Chondrocyte (in vitro differentiated cells): ENCODE measurements at regions not wholly inside any gene's neighbourhood (a gene's known extent, or its start where the extent isn't known, plus 50 kb on each side); places are given as distances from the start of the nearest gene placed in this dataset.

ENCODE experiments used
- DNase-seq: peaks from one replicate; pipeline ENCODE4 v3.0.0; 2021; ENCODE audit warnings: mixed read lengths, low spot score
- H3K27ac Mint-ChIP-seq: one replicate; pipeline ENCODE4 v1.8.0; 2021; ENCODE audit warnings: mild to moderate bottlenecking, moderate library complexity, mixed read lengths; ENCODE audit not compliant: unreplicated experiment
- H3K27me3 Mint-ChIP-seq: 2 replicates; pipeline ENCODE4 v1.8.0; 2021; ENCODE audit warnings: low read depth, mixed read lengths
- H3K36me3 Mint-ChIP-seq: 2 replicates; pipeline ENCODE4 v1.8.0; 2021; ENCODE audit warnings: low read depth, mixed read lengths
- H3K4me1 Mint-ChIP-seq: 2 replicates; pipeline ENCODE4 v1.8.0; 2021; ENCODE audit warnings: low read depth, mild to moderate bottlenecking, mixed read lengths
- H3K4me3 Mint-ChIP-seq: one replicate; pipeline ENCODE4 v1.8.0; 2021; ENCODE audit warnings: mild to moderate bottlenecking, moderate library complexity, mixed read lengths; ENCODE audit not compliant: unreplicated experiment
- H3K9me3 Mint-ChIP-seq: 2 replicates; pipeline ENCODE4 v1.8.0; 2021; ENCODE audit warnings: low read depth, mixed read lengths
- CTCF ChIP-seq: fragments of 200-600 bp; sonication (generic); IDR thresholded peaks from 2 replicates; pipeline ENCODE4 v1.5.0; 2021; ENCODE audit warnings: antibody characterized with exemption, mild to moderate bottlenecking, moderate library complexity

- Mint-ChIP-seq H3K36me3 (no peaks in the 10 kb centered on the region), H3K4me1 (no peaks in the 10 kb centered on the region), H3K9me3 (no peaks in the 10 kb centered on the region), H3K4me3 (no peak overlapping the region), H3K27ac (no peak overlapping the region), H3K27me3 (peaks cover 2% of the 10 kb centered on the region)
- DNase-seq, result no peak
- TF ChIP-seq CTCF, result no peak
These were observed 117.8 kb upstream of the BRINP3 start for GRCh38 chr1:190595438-190595837.

GRCh38 chr1:190597294-190597693 lies 119.6 kb upstream of the BRINP3 start:
- Mint-ChIP-seq H3K4me1 (no peaks in the 10 kb centered on the region), H3K27me3 (peaks cover 2% of the 10 kb centered on the region), H3K9me3 (no peaks in the 10 kb centered on the region), H3K4me3 (no peak overlapping the region), H3K36me3 (no peaks in the 10 kb centered on the region), H3K27ac (no peak overlapping the region)
- DNase-seq, result no peak
- TF ChIP-seq CTCF, result no peak

- TF ChIP-seq CTCF, result no peak
- Mint-ChIP-seq H3K9me3 (no peaks in the 10 kb centered on the region), H3K27me3 (peaks cover 2% of the 10 kb centered on the region), H3K4me1 (no peaks in the 10 kb centered on the region), H3K36me3 (no peaks in the 10 kb centered on the region), H3K27ac (no peak overlapping the region), H3K4me3 (no peak overlapping the region)
- DNase-seq, result no peak
These were observed 122.0 kb upstream of the BRINP3 start for GRCh38 chr1:190599670-190600069.

GRCh38 chr1:190602325-190602724 lies 124.7 kb upstream of the BRINP3 start:
- Mint-ChIP-seq H3K27me3 (no peaks in the 10 kb centered on the region), H3K9me3 (no peaks in the 10 kb centered on the region), H3K36me3 (no peaks in the 10 kb centered on the region), H3K4me1 (no peaks in the 10 kb centered on the region), H3K27ac (no peak overlapping the region), H3K4me3 (no peak overlapping the region)
- no peak for TF ChIP-seq CTCF
- DNase-seq, result no peak

GRCh38 chr1:190608282-190608681 lies 130.6 kb upstream of the BRINP3 start:
- Mint-ChIP-seq H3K9me3 (peaks cover 3% of the 10 kb centered on the region), H3K4me3 (no peak overlapping the region), H3K27ac (no peak overlapping the region), H3K27me3 (peaks cover 3% of the 10 kb centered on the region), H3K4me1 (no peaks in the 10 kb centered on the region), H3K36me3 (no peaks in the 10 kb centered on the region)
- no peak for DNase-seq
- TF ChIP-seq CTCF, result no peak
